Ascending aorta (tissue), 2 donors: ENCODE measurements at regions not wholly inside any gene's neighbourhood (a gene's known extent, or its start where the extent isn't known, plus 50 kb on each side); places are given as distances from the start of the nearest gene placed in this dataset.
"Not testable (repeated sequence)": the region's sequence is repeated elsewhere in the genome, so short reads cannot be mapped to it uniquely, and the experiment has no call there.

Source experiments
- DNase-seq, 2 donors: peaks; one replicate each; pipeline ENCODE4 v3.0.0-alpha.2; 2019; ENCODE audit warnings: low spot score in 2 of 2
- H3K27ac ChIP-seq, 2 donors: fragments of 200-600 bp; sonication (generic); one replicate each; pipeline ENCODE4 v1.5.1; 2016 to 2017; ENCODE audit warnings: mild to moderate bottlenecking in 1 of 2
- H3K27me3 ChIP-seq: fragments of 200-600 bp; sonication (generic); one replicate; pipeline ENCODE4 v1.5.1; 2017
- H3K36me3 ChIP-seq, 2 donors: fragments of 200-600 bp; sonication (generic); one replicate each; pipeline ENCODE4 v1.5.1; 2016
- H3K4me1 ChIP-seq, 2 donors: fragments of 200-600 bp; sonication (generic); one replicate each; pipeline ENCODE4 v1.5.1; 2016 to 2017; ENCODE audit warnings: mild to moderate bottlenecking in 1 of 2
- H3K4me3 ChIP-seq, 2 donors: fragments of 200-600 bp; sonication (generic); one replicate each; pipeline ENCODE4 v1.5.1; 2016 to 2017; ENCODE audit warnings: mild to moderate bottlenecking in 1 of 2
- H3K9me3 ChIP-seq, 2 donors: fragments of 200-600 bp; sonication (generic); one replicate each; pipeline ENCODE4 v1.5.1; 2016
- CTCF ChIP-seq, 3 experiments: fragments of 200-600 bp in 2 of 3; fragments of 450-650 bp in 1 of 3; sonication (generic) in 2 of 3; IDR thresholded peaks; one replicate each; pipeline ENCODE4 v1.5.1; 2016 to 2019; ENCODE audit warnings: antibody characterized with exemption in 3 of 3, mild to moderate bottlenecking in 1 of 3, moderate library complexity in 1 of 3
- intact Hi-C: fragments of 100-400 bp; cut with DNase I; formaldehyde crosslinking; loops from one replicate; pipeline ENCODE4 v1.15.1; 2023

- H3K27me3 ChIP-seq: no peaks in the 10 kb centered on the region
- intact Hi-C loops: no loop called here
- TF ChIP-seq CTCF (IDR thresholded peaks at IDR 0.05): no peak
- no peak overlapping the region for H3K4me3 ChIP-seq
- no peak overlapping the region for H3K27ac ChIP-seq
- H3K9me3 ChIP-seq: no peaks in the 10 kb centered on the region
- no peaks in the 10 kb centered on the region for H3K36me3 ChIP-seq
- no peak for DNase-seq
- H3K4me1 ChIP-seq: no peaks in the 10 kb centered on the region
These were observed 119.0 kb upstream of the DLG1 start for GRCh38 chr3:197417441-197417840.

GRCh38 chr3:197411899-197412298 lies 113.5 kb upstream of the DLG1 start:
- H3K4me3 ChIP-seq, H3K27ac ChIP-seq, H3K27me3 ChIP-seq, DNase-seq, intact Hi-C loops, H3K9me3 ChIP-seq, H3K4me1 ChIP-seq, H3K36me3 ChIP-seq: not testable (repeated sequence)

- H3K27ac ChIP-seq, intact Hi-C loops, H3K9me3 ChIP-seq, H3K36me3 ChIP-seq, H3K27me3 ChIP-seq, H3K4me1 ChIP-seq, DNase-seq, H3K4me3 ChIP-seq: not testable (repeated sequence)
These were observed 111.8 kb upstream of the DLG1 start for GRCh38 chr3:197410170-197410569.

GRCh38 chr3:197408177-197408957 lies 110.0 kb upstream of the DLG1 start:
- Histone ChIP-seq H3K27ac (no peak overlapping the region), H3K4me3 (no peak overlapping the region), H3K27me3 (no peaks in the 10 kb centered on the region), H3K9me3 (no peaks in the 10 kb centered on the region), H3K4me1 (no peaks in the 10 kb centered on the region), H3K36me3 (no peaks in the 10 kb centered on the region)
- intact Hi-C loops: no loop called here
- no peak for DNase-seq
- no peak for TF ChIP-seq CTCF (IDR thresholded peaks at IDR 0.05)

- H3K27me3 ChIP-seq: no peaks in the 10 kb centered on the region
- no peaks in the 10 kb centered on the region for H3K4me1 ChIP-seq
- no peak overlapping the region for H3K27ac ChIP-seq
- H3K36me3 ChIP-seq: no peaks in the 10 kb centered on the region
- H3K4me3 ChIP-seq: no peak overlapping the region
- H3K9me3 ChIP-seq: no peaks in the 10 kb centered on the region
- TF ChIP-seq CTCF (IDR thresholded peaks at IDR 0.05): no peak
- intact Hi-C loops: no loop called here
- DNase-seq: no peak
These were observed 109.1 kb upstream of the DLG1 start for GRCh38 chr3:197407526-197407925.

GRCh38 chr3:197407053-197407452 lies 108.6 kb upstream of the DLG1 start:
- Histone ChIP-seq H3K27me3 (no peaks in the 10 kb centered on the region), H3K4me3 (no peak overlapping the region), H3K4me1 (no peaks in the 10 kb centered on the region), H3K27ac (no peak overlapping the region), H3K36me3 (no peaks in the 10 kb centered on the region), H3K9me3 (no peaks in the 10 kb centered on the region)
- no peak for DNase-seq
- intact Hi-C loops: no loop called here
- no peak for TF ChIP-seq CTCF (IDR thresholded peaks at IDR 0.05)

GRCh38 chr3:197406266-197406665 lies 107.9 kb upstream of the DLG1 start:
- intact Hi-C loops: no loop called here
- Histone ChIP-seq H3K36me3 (no peaks in the 10 kb centered on the region), H3K27ac (no peak overlapping the region), H3K4me3 (no peak overlapping the region), H3K27me3 (no peaks in the 10 kb centered on the region), H3K9me3 (no peaks in the 10 kb centered on the region), H3K4me1 (no peaks in the 10 kb centered on the region)
- no peak for TF ChIP-seq CTCF (IDR thresholded peaks at IDR 0.05)
- peak in 1 of 2 donors; percentile 71 for DNase-seq
